Caki2 (cell line): ENCODE measurements at regions not wholly inside any gene's neighbourhood (a gene's known extent, or its start where the extent isn't known, plus 50 kb on each side); places are given as distances from the start of the nearest gene placed in this dataset.

Source experiments
- DNase-seq: peaks from one replicate; pipeline ENCODE4 v3.0.0-alpha.2; 2015; ENCODE audit warnings: low read depth
- in situ Hi-C: cut with HindIII; loops from 2 replicates; pipeline ENCODE4 v1.10.0; 2016; ENCODE audit warnings: low sequenced_read_pairs, low pct_unique_long_range_greater_than_20kb, mixed read lengths

- DNase-seq, result no peak
- in situ Hi-C loops, result no loop called here
Observed at GRCh38 chrX:20388594-20388993, 121.9 kb upstream of the RPS6KA3 start.

- in situ Hi-C loops, result no loop called here
- peak; percentile 52 for DNase-seq
Observed at GRCh38 chrX:20383477-20383876, 116.8 kb upstream of the RPS6KA3 start.

- in situ Hi-C loops, result no loop called here
- peak; percentile 44 for DNase-seq
Observed at GRCh38 chrX:20382518-20383297, 116.0 kb upstream of the RPS6KA3 start.

DNA sequence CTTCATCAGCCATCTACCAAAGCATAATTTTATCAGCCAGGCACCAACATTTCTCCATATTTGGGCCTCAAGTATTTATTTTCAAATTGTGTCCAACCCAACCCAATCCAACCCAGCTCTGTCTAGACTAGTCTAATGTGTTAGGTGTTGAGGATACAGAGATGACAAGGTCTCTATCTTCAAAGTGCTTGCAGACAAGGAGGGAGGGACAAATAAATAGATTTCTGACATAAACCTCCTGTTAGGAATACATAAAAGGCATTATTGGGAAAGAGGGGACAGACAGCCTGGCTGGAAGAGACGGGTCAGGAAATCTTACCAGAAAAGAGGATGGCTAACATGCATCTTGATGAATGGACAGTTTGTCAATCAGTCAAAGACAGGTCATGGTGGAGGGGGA lies 115.4 kb upstream of the RPS6KA3 start:
- in situ Hi-C loops, result no loop called here
- no peak for DNase-seq

DNA sequence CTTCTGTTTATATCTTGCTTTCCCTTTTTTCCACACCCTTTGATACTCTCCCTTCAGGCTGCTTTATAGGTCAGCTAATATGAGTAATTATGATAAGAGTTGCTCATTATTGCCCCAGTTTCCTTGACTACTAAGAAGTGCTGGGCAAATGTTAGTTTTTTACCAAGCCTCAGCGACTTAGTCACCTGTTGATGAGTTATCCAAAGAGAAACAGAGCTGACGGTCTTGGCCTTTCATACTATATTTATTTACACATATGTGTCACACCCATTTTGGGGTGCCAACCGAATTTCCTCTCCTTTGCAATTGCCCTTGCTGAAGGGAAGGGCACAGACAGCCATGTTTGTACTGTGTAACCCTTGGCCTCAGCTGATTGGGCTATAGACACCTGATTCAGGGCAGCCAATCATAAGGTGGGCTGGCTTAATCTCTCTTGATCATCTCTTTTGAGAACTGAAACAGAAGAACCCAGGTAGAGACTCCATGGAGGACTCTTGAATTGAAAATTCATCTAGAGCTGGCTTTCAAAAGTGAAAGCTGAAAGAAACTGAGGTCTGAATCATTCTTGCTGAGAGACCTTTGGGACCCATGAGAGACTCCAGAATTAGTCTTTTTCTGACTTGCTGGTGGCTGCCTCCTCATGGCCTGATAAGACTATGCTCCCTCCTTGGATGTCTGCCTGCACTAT lies 111.7 kb upstream of the RPS6KA3 start:
- in situ Hi-C loops, result no loop called here
- DNase-seq, result peak; percentile 86

DNA sequence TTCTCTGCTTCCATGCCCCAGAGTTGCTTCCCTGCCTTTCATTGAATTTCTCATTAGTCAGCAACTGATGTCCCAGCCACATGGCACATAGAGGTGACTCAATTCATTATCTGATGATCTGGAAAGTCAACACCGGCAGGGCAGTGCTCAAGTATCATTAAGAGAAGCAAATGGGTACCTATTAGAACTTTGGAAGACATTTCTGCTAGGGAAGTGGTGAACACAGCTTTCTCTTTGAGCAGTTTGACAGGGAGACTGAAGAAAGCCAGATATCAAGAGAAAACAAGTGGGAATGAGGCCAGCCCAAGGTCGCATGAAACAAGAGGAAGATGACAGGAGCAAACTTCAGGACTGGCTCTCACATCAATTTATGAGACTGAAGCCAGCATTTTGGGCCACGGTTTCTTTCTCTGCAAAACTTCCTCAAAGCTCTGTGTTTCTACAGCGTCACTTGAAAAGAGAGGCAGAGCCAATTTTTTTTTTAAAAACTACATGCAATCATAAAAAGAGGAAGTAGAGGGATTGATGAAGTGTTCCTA lies 108.3 kb upstream of the RPS6KA3 start:
- in situ Hi-C loops, result no loop called here
- DNase-seq, result peak; percentile 44

GRCh38 chrX:20374450-20374849 lies 107.7 kb upstream of the RPS6KA3 start:
- no peak for DNase-seq
- in situ Hi-C loops, result no loop called here

DNA sequence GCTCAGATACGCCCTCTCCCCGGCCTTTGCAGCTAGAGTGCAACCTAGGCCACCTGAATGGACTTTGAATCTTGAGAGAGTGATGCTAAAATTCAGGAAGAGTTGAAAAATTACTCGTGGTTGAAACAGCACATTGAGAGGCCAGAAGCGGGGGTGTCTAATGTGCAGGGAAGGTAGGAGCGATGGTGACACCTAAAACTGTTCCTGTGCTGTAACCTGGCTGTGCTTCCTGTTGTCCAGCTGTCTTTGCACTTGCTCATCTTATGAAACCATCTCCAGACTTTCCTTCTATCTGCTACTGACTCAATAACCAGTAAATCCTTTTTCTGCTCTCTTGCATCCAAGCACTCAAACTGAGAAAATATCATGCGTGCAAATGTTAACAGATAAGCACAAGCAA lies 106.4 kb upstream of the RPS6KA3 start:
- in situ Hi-C loops, result no loop called here

GRCh38 chrX:20372533-20372932 lies 105.8 kb upstream of the RPS6KA3 start:
- peak; percentile 18 for DNase-seq
- in situ Hi-C loops, result no loop called here

More for the DNA sequence above, 106.4 kb upstream of the RPS6KA3 start:
- no peak for DNase-seq

DNA sequence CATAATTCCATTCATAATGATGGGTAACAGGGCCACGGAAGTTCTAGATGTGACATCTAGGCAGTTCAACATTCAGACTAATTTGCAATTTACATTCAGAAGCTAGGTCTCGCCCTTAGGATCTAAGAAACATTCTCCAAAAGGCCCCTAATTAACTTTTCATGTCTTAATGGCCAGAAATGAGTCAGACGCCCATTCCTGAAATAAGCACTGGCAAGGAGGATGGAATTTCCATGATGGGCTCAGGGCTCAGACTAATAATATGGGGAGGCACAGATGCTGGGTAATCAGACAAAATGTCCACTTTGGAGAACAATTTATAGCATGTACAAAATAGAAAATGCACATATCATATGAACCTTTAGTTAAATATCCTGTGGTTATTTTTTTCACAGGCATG lies 102.8 kb upstream of the RPS6KA3 start:
- in situ Hi-C loops, result no loop called here
- DNase-seq, result no peak

DNA sequence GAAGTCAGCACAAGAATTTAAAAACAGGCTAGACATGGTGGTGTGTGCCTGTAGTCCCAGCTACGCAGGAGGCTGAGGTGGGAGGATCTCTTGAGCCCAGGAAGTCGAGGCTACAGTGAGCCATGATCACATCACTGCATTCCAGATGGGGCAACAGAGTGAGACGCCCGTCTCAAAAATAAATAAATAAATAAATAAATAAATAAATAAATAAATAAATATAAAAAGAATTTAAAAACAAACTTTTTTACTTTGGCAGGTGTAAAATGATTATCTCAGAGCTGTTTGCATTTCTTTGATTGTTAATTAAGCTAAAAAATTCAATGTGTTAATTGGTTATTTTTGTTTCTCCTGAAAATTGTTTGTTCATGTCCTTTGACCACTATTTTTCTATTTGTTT lies 97.5 kb upstream of the RPS6KA3 start:
- in situ Hi-C loops, result no loop called here
- no peak for DNase-seq

DNA sequence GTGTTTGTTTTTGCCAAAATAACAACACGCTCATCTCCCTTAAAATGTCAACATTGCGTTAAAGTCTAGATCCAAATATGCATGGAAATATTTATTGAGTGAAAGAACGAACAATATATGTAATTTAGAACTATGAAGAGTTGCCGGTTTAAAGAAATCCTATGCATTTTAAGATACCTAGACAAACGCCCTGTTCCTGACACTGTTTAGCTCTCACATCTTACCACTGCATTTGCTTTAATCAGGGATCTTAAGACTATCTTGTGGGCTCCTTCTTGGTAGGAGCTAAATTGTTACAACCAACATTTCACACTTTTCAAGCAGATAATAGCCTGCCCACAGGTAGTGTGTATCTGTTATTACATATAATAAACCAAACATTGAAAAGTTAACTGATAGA lies 96.6 kb upstream of the RPS6KA3 start:
- no peak for DNase-seq
- in situ Hi-C loops, result no loop called here

- in situ Hi-C loops, result no loop called here
- peak; percentile 76 for DNase-seq
Observed at GRCh38 chrX:20362268-20363267, 95.9 kb upstream of the RPS6KA3 start.

DNA sequence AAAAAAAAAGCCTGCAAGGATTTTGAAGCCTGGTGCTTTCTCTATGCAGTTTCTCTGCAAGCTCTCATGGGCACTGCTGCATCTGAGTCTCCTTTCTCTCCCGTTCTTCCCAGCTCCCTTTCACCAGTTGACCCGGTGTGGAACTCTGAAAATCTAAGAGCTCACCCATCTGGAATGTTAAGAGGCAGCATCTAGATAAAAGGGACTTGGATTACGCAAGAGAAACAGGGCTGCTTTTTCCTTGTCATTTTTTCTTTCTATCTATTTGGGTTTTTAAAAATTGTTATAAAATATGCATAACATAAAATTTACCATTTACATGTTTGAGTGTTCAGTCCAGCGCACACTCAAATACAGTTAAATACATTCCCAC lies 95.2 kb upstream of the RPS6KA3 start:
- peak; percentile 58 for DNase-seq
- in situ Hi-C loops, result no loop called here

DNA sequence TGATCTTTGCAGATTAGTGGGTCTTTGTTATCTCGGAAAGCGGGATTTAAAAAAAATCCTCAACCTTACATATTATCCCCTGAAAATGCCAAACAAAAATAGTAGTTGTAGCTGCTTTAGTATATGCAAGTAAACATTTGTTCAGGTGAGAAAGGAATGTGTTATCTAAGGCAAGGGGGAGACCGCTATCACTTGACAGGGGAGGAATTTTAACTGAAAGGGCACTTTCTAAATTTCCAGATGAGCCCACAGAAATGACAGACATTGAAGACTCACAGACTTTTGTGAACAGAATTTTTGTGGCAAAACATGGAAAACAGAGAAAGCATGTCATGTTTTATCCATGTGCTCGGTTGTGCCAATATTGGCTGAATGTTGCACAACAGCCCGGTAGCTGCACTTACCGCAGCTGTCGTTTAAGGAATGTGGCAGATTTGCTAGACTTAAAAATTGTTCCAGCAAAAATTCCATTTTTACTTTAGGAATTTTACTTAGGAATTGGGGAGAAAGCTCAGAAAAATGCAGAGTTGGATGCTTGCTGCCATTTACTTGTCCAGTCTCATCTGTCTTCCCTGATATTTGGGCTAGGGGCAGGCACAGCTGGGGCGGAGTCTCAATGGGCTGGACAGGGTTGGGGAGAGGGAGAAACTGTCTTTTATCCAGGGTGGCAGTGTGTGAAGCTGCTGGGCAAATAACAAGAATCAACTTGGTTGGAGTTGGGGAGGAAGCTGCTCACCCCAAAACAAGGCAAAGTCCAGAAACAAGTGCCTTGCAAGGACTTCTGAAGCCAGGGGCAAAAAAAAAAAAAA lies 94.6 kb upstream of the RPS6KA3 start:
- no peak for DNase-seq
- in situ Hi-C loops, result no loop called here

GRCh38 chrX:20355187-20355586 lies 88.5 kb upstream of the RPS6KA3 start:
- in situ Hi-C loops, result no loop called here
- no peak for DNase-seq

GRCh38 chrX:20354505-20354904 lies 87.8 kb upstream of the RPS6KA3 start:
- in situ Hi-C loops, result no loop called here
- no peak for DNase-seq

DNA sequence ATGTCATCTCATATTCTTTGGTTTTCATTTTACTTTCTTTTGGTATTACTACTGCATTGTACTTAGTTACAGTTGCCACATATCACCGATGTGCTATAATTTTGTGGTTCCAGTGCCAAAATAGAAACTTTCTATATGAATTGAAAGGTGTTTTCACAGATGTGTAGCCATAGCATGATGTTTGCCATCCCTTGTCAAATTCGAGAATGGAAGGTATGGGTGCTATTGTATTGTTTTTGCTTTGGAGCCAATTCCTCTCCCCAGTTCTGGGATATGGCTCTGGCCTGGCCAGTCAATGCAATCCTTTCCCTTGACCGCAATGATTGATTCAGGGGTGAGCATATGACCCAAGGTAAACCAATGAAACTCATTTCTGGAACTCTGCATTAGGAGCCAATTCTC lies 86.2 kb upstream of the RPS6KA3 start:
- in situ Hi-C loops, result no loop called here
- no peak for DNase-seq
